Right lobe of liver (tissue), 6 donors: ENCODE measurements at regions not wholly inside any gene's neighbourhood (a gene's known extent, or its start where the extent isn't known, plus 50 kb on each side); places are given as distances from the start of the nearest gene placed in this dataset.

Experiments
- ATAC-seq, 4 donors: fragments of 200-7000 bp; cut with Tn5 transposase; one replicate each; pipeline ENCODE4 v1.9.1; 2020; ENCODE audit warnings: mild to moderate bottlenecking in 4 of 4, moderate library complexity in 4 of 4
- DNase-seq, 3 donors: peaks; one replicate each; pipeline ENCODE4 v3.0.0-alpha.2; 2020
- H3K27ac ChIP-seq, 3 donors: fragments of 200-600 bp; one replicate each; pipeline ENCODE4 v1.8.0; 2022
- H3K27me3 ChIP-seq, 2 donors: fragments of 200-600 bp; one replicate each; pipeline ENCODE4 v1.8.0; 2022
- H3K36me3 ChIP-seq, 4 donors: fragments of 200-600 bp; sonication (generic) in 1 of 4; one replicate each; pipeline versions ENCODE4 v1.5.1 to v1.8.0; 2017 to 2022; ENCODE audit warnings: control low read depth in 1 of 4
- H3K4me1 ChIP-seq, 4 donors: fragments of 200-600 bp; sonication (generic) in 1 of 4; one replicate each; pipeline versions ENCODE4 v1.5.1 to v1.8.0; 2017 to 2022; ENCODE audit warnings: control low read depth in 1 of 4
- H3K4me3 ChIP-seq, 3 donors: fragments of 200-600 bp; one replicate each; pipeline ENCODE4 v1.8.0; 2022
- H3K9me3 ChIP-seq, 4 donors: fragments of 200-600 bp; sonication (generic) in 1 of 4; one replicate each; pipeline versions ENCODE4 v1.5.1 to v1.8.0; 2017 to 2022; ENCODE audit warnings: control low read depth in 1 of 4
- CTCF ChIP-seq, 4 donors: fragments of 200-600 bp in 3 of 4; fragments of 450-650 bp in 1 of 4; IDR thresholded peaks; one replicate each; pipeline versions ENCODE4 v1.5.1 to v1.8.0; 2016 to 2022; ENCODE audit warnings: antibody characterized with exemption in 4 of 4, mild to moderate bottlenecking in 2 of 4
- POLR2A ChIP-seq: fragments of 450-650 bp; IDR thresholded peaks from one replicate; pipeline ENCODE4 v1.6.1; 2017; ENCODE audit warnings: antibody characterized with exemption, mild to moderate bottlenecking
- WGBS: methylation state at CpG from one replicate; pipeline ENCODE4 v1.1.6; 2018; ENCODE audit warnings: low coverage, low lambda C conversion rate; ENCODE audit not compliant: insufficient coverage; ENCODE audit errors: missing lambda C conversion rate; 5-methylcytosine and 5-hydroxymethylcytosine counted together
- intact Hi-C, 2 donors: fragments of 100-400 bp; cut with DNase I; formaldehyde crosslinking; loops; one replicate each; pipeline versions ENCODE4 v1.11.2 to v1.14.1; 2022
- donor health status: DM: no; HTN: yes; CAD: no.
- donor health status: DM: no; HTN: no; CAD: no.
- donor health status: DM: no; HTN: no; CAD: no.
- donor health status: DM: no; HTN: yes; CAD: no.
- donor health status: DM: no; HTN: yes; CAD: no.

GRCh38 chr21:28769683-28770082 lies 223.0 kb downstream of the LTN1 start:
- DNase-seq (no peak), ATAC-seq (no peak)
- intact Hi-C loops = no loop called here
- Histone ChIP-seq H3K4me1 (peaks cover 0 to 35% (median 12%) of the 10 kb centered on the region in 4 donors), H3K27ac (no peak overlapping the region), H3K4me3 (no peak overlapping the region), H3K36me3 (no peaks in the 10 kb centered on the region), H3K9me3 (no peaks in the 10 kb centered on the region), H3K27me3 (no peaks in the 10 kb centered on the region)
- no peak for TF ChIP-seq CTCF (IDR thresholded peaks at IDR 0.05)
- no peak for TF ChIP-seq POLR2A

GRCh38 chr21:28768753-28769152 lies 223.9 kb downstream of the LTN1 start:
- TF ChIP-seq POLR2A (no peak), CTCF (IDR thresholded peaks at IDR 0.05) (no peak)
- Histone ChIP-seq H3K27me3 (no peaks in the 10 kb centered on the region), H3K9me3 (no peaks in the 10 kb centered on the region), H3K4me1 (peaks cover 0 to 25% (median 10%) of the 10 kb centered on the region in 4 donors), H3K4me3 (no peak overlapping the region), H3K36me3 (no peaks in the 10 kb centered on the region), H3K27ac (no peak overlapping the region)
- intact Hi-C loops = no loop called here
- ATAC-seq = no peak
- no peak for DNase-seq

GRCh38 chr21:28767523-28767922 lies 225.2 kb downstream of the LTN1 start:
- TF ChIP-seq POLR2A (no peak), CTCF (IDR thresholded peaks at IDR 0.05) (no peak)
- Histone ChIP-seq H3K27ac (no peak overlapping the region), H3K27me3 (no peaks in the 10 kb centered on the region), H3K36me3 (no peaks in the 10 kb centered on the region), H3K4me1 (peaks cover 0 to 15% (median 4%) of the 10 kb centered on the region in 4 donors), H3K4me3 (no peak overlapping the region), H3K9me3 (no peaks in the 10 kb centered on the region)
- intact Hi-C loops = no loop called here
- no peak for ATAC-seq
- DNase-seq = no peak
- WGBS = 80% methylated on average over 4 of the region's 5 CpGs

- H3K27me3 ChIP-seq = no peaks in the 10 kb centered on the region
- WGBS = 31% methylated on average over 2 of the region's 2 CpGs
- DNase-seq (no peak), ATAC-seq (no peak)
- no peaks in the 10 kb centered on the region for H3K9me3 ChIP-seq
- intact Hi-C loops = no loop called here
- no peak for TF ChIP-seq CTCF (IDR thresholded peaks at IDR 0.05)
- no peak for TF ChIP-seq POLR2A
- no peak overlapping the region for H3K4me3 ChIP-seq
- peaks cover 0 to 3% (median 0%) of the 10 kb centered on the region in 4 donors for H3K4me1 ChIP-seq
- H3K27ac ChIP-seq = no peak overlapping the region
- H3K36me3 ChIP-seq = no peaks in the 10 kb centered on the region
Measured at GRCh38 chr21:28763809-28764418, 228.8 kb downstream of the LTN1 start.

GRCh38 chr21:28762357-28762735 lies 230.3 kb downstream of the LTN1 start:
- no peaks in the 10 kb centered on the region for H3K9me3 ChIP-seq
- DNase-seq (no peak), ATAC-seq (no peak)
- TF ChIP-seq CTCF (IDR thresholded peaks at IDR 0.05) = no peak
- no peak for TF ChIP-seq POLR2A
- 50% methylated on average over 1 of the region's 1 CpG for WGBS
- H3K27me3 ChIP-seq = no peaks in the 10 kb centered on the region
- no peak overlapping the region for H3K27ac ChIP-seq
- no peak overlapping the region for H3K4me3 ChIP-seq
- intact Hi-C loops = no loop called here
- H3K36me3 ChIP-seq = no peaks in the 10 kb centered on the region
- peaks cover 0 to 8% (median 0%) of the 10 kb centered on the region in 4 donors for H3K4me1 ChIP-seq
